NB4 (cell line): ENCODE measurements at regions not wholly inside any gene's neighbourhood (a gene's known extent, or its start where the extent isn't known, plus 50 kb on each side); places are given as distances from the start of the nearest gene placed in this dataset.

Source experiments
- CTCF ChIP-seq: IDR thresholded peaks from one replicate; pipeline ENCODE4 v1.5.1; 2012; ENCODE audit warnings: low read depth, low read length
- MAX ChIP-seq: IDR thresholded peaks from 2 replicates; pipeline ENCODE4 v1.6.1; 2011; ENCODE audit warnings: low read depth, low read length

DNA sequence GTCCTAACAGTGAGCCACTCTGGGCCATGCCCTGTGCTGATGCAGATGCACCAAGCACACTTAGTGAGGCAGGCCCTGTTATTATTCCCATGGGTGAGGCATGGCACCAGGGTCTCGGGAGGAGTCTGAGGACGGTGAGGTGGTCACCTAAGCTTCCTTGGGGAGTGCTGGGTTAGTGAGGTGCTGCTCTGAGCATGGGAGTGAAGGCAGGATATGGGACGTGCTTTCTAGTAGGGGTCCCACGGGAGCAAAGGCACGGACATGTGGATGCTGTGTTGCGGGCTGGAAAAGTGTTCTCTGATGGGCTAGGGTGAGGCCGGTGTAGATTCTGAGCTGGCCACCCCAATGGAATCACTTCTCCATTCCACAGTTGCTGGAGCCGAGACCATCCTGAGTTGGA lies 77.5 kb upstream of the CSF3R start:
- TF ChIP-seq CTCF = no peak
- TF ChIP-seq MAX = no peak
